Retinal pigment epithelial cell (primary cell): ENCODE measurements at regions not wholly inside any gene's neighbourhood (a gene's known extent, or its start where the extent isn't known, plus 50 kb on each side); places are given as distances from the start of the nearest gene placed in this dataset.
A peak's percentile ranks its signal among the peaks of the same experiment; 100 is the strongest.

Experiments
- DNase-seq: peaks from one replicate; pipeline ENCODE4 v3.0.0-alpha.2; 2010; ENCODE audit warnings: low read depth
- H3K4me3 ChIP-seq: 2 replicates; pipeline ENCODE4 v1.5.1; 2011; ENCODE audit warnings: mild to moderate bottlenecking, low read length, control low read depth, moderate library complexity
- TF ChIP-seq, protein P1 (sequence below): conservative IDR thresholded peaks from 2 replicates; pipeline ENCODE4 v1.5.1; 2011; ENCODE audit warnings: low read depth, low read length, control low read depth, inconsistent platforms

DNA sequence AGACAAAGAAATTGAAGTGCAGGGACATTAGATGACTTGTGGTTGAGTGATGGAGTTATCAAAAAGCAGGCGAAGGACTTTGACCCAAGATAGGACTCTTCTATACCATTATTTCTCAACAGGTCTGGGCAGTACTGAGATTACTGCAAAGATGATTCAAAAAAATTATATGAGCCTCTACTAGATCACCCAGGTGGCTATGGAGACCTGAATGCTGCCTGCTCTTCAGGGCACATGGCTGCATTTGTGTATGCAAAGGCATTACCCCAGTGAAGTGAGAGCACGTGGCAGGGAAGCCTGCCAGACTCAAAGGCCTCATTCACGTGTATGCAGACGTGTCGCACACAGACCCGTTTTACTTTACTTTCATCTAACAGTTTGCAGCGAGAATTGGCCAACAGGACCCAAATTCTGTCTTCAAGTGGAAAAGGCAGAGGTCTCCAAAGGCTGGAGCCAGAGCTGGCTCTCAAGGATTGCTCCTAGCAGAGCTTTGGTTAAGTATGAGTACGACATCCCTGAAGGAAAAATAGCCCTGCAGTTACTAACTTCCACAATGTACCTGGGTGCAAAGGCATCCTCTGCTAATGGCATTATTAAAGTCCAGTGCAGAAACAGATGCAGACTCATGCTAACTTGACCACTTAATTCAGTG, 113.8 kb upstream of the ARMC2 start:
- H3K4me3 ChIP-seq: no peak overlapping the region
- TF ChIP-seq, protein P1, sequence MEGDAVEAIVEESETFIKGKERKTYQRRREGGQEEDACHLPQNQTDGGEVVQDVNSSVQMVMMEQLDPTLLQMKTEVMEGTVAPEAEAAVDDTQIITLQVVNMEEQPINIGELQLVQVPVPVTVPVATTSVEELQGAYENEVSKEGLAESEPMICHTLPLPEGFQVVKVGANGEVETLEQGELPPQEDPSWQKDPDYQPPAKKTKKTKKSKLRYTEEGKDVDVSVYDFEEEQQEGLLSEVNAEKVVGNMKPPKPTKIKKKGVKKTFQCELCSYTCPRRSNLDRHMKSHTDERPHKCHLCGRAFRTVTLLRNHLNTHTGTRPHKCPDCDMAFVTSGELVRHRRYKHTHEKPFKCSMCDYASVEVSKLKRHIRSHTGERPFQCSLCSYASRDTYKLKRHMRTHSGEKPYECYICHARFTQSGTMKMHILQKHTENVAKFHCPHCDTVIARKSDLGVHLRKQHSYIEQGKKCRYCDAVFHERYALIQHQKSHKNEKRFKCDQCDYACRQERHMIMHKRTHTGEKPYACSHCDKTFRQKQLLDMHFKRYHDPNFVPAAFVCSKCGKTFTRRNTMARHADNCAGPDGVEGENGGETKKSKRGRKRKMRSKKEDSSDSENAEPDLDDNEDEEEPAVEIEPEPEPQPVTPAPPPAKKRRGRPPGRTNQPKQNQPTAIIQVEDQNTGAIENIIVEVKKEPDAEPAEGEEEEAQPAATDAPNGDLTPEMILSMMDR: no peak
- DNase-seq: no peak

DNA sequence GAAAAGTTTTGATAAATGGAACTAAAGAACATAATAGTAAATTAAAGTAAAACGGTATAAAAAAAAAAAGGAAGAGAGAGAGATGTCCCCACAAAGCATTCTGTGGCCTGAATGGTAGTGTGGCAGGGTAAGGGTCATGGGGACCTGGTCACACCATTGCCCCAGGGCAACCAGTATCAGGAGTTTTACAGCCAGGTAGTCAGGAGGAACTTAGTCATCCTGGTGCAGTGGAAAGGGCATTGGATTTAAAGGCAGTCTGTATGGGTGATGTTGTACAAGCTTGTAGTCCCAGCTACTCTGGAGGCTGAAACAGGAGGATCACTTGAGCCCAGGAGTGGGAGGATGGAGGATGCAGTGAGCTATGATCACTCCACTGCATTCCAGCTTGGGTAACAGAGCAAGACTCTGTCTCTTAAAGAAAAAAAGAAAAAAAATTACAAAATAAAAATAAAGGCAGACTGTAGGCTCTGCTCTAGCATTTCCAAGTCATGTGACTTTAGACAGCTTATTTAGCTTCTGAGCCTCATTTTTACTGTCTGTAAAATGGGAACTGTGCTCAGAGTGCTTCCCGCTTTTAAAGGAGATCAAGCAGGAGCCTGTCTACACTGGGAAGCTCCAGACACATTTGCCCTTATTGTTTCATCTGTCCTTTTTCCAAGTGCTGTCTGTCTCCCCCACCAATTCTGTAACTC, 112.8 kb upstream of the ARMC2 start:
- TF ChIP-seq, protein P1: no peak
- no peak for DNase-seq
- no peak overlapping the region for H3K4me3 ChIP-seq

DNA sequence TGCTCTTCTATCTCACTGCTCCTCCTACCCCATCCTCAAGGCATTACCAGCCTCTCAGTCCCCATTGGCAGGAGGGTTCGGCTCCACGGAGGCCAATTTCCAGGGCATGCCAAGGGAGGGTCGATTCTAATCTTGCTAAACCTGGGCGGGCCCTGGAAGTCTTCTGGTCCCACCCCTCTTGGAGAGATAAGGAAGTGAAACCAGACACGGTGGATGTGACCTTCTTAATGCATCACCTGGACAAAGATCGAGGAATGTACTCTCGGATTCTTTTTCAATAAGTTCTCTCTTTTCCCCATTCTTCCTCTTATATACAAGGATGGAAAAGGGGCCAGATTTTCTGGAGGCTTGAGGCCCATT, 112.2 kb upstream of the ARMC2 start:
- no peak for DNase-seq

DNA sequence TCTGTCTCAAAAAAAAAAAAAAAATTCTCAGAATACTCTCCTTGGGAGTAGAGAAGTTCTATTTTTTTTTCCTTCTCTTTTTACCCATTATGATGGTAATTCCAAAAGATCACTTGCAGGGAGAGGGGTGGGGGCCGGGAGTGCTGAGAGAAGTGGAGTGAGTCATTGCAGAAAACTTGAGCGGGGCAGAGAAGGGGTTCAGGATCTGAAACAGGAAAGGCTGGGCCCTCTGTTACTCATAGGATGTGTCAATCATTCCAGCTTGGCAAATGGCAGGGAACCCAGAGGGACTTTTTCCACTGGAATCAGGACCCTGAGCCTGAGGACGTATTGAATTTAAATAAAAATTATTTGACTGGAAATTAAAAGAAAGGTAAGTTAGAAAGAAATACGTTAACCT, 111.4 kb upstream of the ARMC2 start:
- DNase-seq: peak; percentile 87
- TF ChIP-seq, protein P1: no peak
- H3K4me3 ChIP-seq: no peak overlapping the region

More for the DNA sequence above, 112.2 kb upstream of the ARMC2 start:
- TF ChIP-seq, protein P1: no peak
- H3K4me3 ChIP-seq: no peak overlapping the region

DNA sequence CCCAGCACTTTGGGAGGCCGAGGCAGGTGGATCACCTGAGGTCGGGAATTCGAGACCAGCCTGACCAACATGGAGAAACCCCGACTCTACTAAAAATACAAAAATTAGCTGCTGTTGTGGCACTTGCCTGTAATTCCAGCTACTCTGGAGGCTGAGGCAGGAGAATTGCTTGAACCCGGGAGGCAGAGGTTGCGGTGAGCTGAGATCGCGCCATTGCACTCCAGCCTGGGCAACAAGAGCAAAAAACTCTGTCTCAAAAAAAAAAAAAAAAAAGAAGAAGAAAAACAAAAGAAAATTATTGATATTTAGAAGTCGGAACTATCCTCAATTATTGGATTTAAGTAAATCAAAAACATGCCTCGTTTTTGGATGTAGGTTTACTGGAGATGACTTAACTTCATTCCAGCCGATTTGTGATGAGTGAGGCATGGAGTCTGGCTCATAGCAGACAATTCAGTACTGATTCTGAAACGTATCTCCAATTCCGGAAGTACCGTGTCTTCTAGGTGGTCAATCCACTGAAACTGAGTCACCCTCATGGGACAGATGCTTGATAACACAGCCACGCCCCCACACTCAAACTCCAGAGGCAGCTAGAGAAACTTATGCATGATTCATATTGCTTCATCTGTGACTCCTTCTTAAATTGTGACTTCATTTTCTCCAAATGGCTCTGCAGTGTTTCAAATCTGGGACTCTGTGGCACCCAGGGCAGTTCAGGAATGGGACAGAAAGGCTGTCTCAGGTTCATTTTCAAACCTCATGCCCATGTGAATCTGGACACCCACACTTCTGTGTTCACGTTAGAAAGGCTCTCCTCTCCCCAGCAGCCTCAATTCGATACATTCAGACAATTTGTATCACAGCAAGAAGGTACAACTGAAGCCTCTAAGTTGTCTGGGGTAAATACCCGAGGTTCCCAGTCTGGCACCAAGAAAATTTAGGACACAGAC, 110.4 kb upstream of the ARMC2 start:
- TF ChIP-seq, protein P1: no peak
- DNase-seq: peak; percentile 84

DNA sequence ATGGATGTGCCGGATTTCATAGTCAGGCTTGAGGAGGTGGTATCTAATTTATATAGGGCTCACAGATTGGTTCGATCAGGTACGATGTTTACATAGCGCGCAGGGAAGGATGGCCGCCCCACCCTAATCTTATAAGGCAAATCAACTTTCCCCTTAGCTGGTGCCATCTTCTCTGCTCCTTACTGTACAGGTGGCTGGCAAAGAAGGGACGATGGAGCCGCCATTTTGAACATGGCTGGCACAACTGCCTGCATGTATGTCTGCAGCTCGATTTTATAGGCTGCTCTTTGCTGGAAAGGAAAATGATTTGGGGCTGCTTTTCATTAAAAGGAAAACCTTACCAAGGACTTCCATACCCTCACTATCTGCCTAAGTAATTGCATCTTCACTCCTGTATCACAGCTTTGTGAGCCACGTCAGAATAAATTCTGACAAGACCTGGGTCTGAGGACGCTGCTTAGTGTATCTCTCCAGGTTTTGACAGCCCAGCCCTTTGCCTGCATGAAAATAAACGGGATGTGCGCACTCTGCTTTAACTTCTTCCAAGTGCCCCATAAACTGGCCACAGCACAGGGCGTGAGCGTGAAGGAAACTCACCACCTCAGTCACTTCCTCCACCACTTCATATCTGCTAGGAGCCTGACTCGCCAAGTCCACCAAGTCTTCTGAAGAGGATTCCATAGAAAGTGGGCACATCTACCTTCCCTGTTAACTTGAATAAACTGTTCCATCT, 109.4 kb upstream of the ARMC2 start:
- TF ChIP-seq, protein P1: no peak
- DNase-seq: no peak
- H3K4me3 ChIP-seq: no peak overlapping the region

More for the DNA sequence above, 110.4 kb upstream of the ARMC2 start:
- no peak overlapping the region for H3K4me3 ChIP-seq
